Ascending aorta (tissue), 2 donors: ENCODE measurements at regions not wholly inside any gene's neighbourhood (a gene's known extent, or its start where the extent isn't known, plus 50 kb on each side); places are given as distances from the start of the nearest gene placed in this dataset.

Experiments used
- DNase-seq, 2 donors: peaks; one replicate each; pipeline ENCODE4 v3.0.0-alpha.2; 2019; ENCODE audit warnings: low spot score in 2 of 2
- H3K27ac ChIP-seq, 2 donors: fragments of 200-600 bp; sonication (generic); one replicate each; pipeline ENCODE4 v1.5.1; 2016 to 2017; ENCODE audit warnings: mild to moderate bottlenecking in 1 of 2
- H3K27me3 ChIP-seq: fragments of 200-600 bp; sonication (generic); one replicate; pipeline ENCODE4 v1.5.1; 2017
- H3K36me3 ChIP-seq, 2 donors: fragments of 200-600 bp; sonication (generic); one replicate each; pipeline ENCODE4 v1.5.1; 2016
- H3K4me1 ChIP-seq, 2 donors: fragments of 200-600 bp; sonication (generic); one replicate each; pipeline ENCODE4 v1.5.1; 2016 to 2017; ENCODE audit warnings: mild to moderate bottlenecking in 1 of 2
- H3K4me3 ChIP-seq, 2 donors: fragments of 200-600 bp; sonication (generic); one replicate each; pipeline ENCODE4 v1.5.1; 2016 to 2017; ENCODE audit warnings: mild to moderate bottlenecking in 1 of 2
- H3K9me3 ChIP-seq, 2 donors: fragments of 200-600 bp; sonication (generic); one replicate each; pipeline ENCODE4 v1.5.1; 2016
- CTCF ChIP-seq, 3 experiments: fragments of 200-600 bp in 2 of 3; fragments of 450-650 bp in 1 of 3; sonication (generic) in 2 of 3; IDR thresholded peaks; one replicate each; pipeline ENCODE4 v1.5.1; 2016 to 2019; ENCODE audit warnings: antibody characterized with exemption in 3 of 3, mild to moderate bottlenecking in 1 of 3, moderate library complexity in 1 of 3
- intact Hi-C: fragments of 100-400 bp; cut with DNase I; formaldehyde crosslinking; loops from one replicate; pipeline ENCODE4 v1.15.1; 2023

GRCh38 chr9:135413461-135413860 lies 66.1 kb upstream of the PPP1R26 start:
- Histone ChIP-seq H3K27ac (no peak overlapping the region), H3K9me3 (no peaks in the 10 kb centered on the region), H3K4me3 (no peak overlapping the region), H3K27me3 (no peaks in the 10 kb centered on the region), H3K4me1 (no peaks in the 10 kb centered on the region), H3K36me3 (no peaks in the 10 kb centered on the region)
- no peak for TF ChIP-seq CTCF (IDR thresholded peaks at IDR 0.05)
- DNase-seq, result no peak
- intact Hi-C loops, result no loop called here

DNA sequence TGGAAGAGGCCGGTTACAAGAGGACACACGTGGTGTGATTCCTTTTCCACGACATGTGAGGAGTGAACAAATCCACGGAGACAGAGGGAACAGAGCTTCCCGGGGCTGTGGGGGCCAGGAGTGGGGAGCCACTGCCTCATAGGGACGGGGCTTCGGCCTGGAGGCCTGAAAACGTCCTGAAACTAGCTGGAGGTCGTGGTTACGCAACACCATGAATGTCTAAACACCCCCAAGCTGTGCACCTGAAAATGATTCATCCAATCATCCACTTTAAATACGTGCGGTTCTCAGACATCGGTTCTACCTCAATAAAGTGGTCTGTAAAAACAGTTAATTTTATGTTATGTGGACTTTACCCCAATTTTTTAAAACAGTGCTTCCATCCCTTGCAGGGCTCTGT lies 65.3 kb upstream of the PPP1R26 start:
- no peak for DNase-seq
- Histone ChIP-seq H3K4me1 (no peaks in the 10 kb centered on the region), H3K9me3 (no peaks in the 10 kb centered on the region), H3K36me3 (no peaks in the 10 kb centered on the region), H3K27me3 (no peaks in the 10 kb centered on the region), H3K27ac (no peak overlapping the region), H3K4me3 (no peak overlapping the region)
- intact Hi-C loops, result no loop called here
- no peak for TF ChIP-seq CTCF (IDR thresholded peaks at IDR 0.05)

GRCh38 chr9:135415586-135415985 lies 64.0 kb upstream of the PPP1R26 start:
- no peak overlapping the region for H3K4me3 ChIP-seq
- no peaks in the 10 kb centered on the region for H3K9me3 ChIP-seq
- H3K27ac ChIP-seq, result no peak overlapping the region
- H3K4me1 ChIP-seq, result no peaks in the 10 kb centered on the region
- no peak for TF ChIP-seq CTCF (IDR thresholded peaks at IDR 0.05)
- no peaks in the 10 kb centered on the region for H3K36me3 ChIP-seq
- intact Hi-C loops, result no loop called here
- no peak for DNase-seq
- no peaks in the 10 kb centered on the region for H3K27me3 ChIP-seq

DNA sequence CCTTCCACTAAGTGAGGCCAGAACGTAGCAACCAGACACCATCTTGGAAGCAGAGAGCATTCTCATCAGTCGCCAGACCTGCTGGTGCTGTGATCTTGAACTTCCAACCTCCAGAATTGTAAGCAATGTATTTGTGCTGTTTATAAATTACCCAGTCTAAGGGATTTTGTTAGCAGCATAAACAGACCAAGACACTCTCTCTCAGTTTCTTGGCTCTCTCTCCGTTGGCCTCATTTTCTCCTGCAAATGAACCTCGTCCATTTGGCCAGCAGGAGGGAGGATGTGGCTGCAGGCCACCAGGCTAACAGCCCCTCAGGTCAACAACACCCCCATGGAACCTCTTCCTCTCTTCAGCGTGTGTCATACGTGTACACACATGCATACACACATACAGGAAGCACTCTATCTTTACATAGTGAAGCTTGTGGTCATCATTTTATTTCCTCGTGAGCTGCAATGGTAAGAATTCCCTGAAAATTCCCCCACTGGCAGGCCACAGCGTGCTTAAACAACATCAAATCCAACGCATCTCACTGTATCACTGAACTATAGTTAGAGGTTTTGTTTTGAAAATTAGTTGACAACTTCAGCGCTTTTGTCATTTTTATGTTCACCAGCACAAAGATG lies 62.8 kb upstream of the PPP1R26 start:
- H3K27me3 ChIP-seq, result no peaks in the 10 kb centered on the region
- no peaks in the 10 kb centered on the region for H3K4me1 ChIP-seq
- H3K9me3 ChIP-seq, result no peaks in the 10 kb centered on the region
- intact Hi-C loops, result no loop called here
- H3K36me3 ChIP-seq, result no peaks in the 10 kb centered on the region
- DNase-seq, result no peak
- no peak for TF ChIP-seq CTCF (IDR thresholded peaks at IDR 0.05)
- no peak overlapping the region for H3K27ac ChIP-seq
- no peak overlapping the region for H3K4me3 ChIP-seq

DNA sequence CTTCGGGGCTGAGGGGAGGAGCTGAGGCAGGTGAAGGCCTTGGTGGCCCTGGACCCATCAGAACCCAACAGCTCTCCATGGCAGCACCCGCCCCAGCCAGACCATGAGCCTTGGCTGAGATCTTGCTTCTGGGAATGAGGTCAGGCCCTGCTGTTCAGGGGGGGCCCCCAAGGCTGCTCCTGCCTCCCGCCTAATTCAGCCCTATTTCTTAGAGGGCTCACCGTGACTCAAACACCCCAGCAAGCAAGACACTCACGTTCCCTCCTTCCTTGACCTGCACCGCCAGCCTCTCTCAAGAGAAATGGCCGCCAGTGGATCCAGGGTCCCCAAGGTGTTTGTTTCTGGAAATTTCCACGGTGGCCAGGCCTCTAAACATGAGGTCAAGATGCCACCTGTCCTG lies 61.4 kb upstream of the PPP1R26 start:
- H3K9me3 ChIP-seq, result no peaks in the 10 kb centered on the region
- intact Hi-C loops, result no loop called here
- DNase-seq, result no peak
- no peak for TF ChIP-seq CTCF (IDR thresholded peaks at IDR 0.05)
- H3K27ac ChIP-seq, result no peak overlapping the region
- no peaks in the 10 kb centered on the region for H3K4me1 ChIP-seq
- no peak overlapping the region for H3K4me3 ChIP-seq
- no peaks in the 10 kb centered on the region for H3K36me3 ChIP-seq
- H3K27me3 ChIP-seq, result no peaks in the 10 kb centered on the region

DNA sequence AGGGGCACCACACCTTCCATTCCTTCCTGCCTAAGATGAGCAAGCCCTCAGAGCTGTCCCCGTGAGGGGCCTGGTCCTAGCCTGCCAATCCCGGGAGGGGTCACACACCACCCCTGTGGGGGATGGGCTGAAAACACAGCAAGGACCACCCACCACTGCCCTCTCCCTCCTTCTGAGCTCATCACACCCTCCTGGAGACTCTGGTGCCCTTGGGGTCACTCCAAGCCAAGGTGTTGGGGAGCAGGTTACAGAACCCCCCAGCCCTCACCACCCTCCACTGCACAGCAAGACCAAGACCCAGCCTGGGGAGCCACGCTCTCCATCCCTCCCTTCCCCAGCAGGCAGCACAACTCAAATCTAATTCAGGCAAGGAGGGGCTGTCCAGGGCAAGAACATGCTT lies 60.5 kb upstream of the PPP1R26 start:
- H3K4me1 ChIP-seq, result no peaks in the 10 kb centered on the region
- DNase-seq, result no peak
- H3K27ac ChIP-seq, result no peak overlapping the region
- TF ChIP-seq CTCF (IDR thresholded peaks at IDR 0.05), result no peak
- no peaks in the 10 kb centered on the region for H3K9me3 ChIP-seq
- no peaks in the 10 kb centered on the region for H3K36me3 ChIP-seq
- intact Hi-C loops, result no loop called here
- H3K4me3 ChIP-seq, result no peak overlapping the region
- no peaks in the 10 kb centered on the region for H3K27me3 ChIP-seq
